Activated naive CD8-positive, alpha-beta T cell (primary cell): ENCODE measurements at regions not wholly inside any gene's neighbourhood (a gene's known extent, or its start where the extent isn't known, plus 50 kb on each side); places are given as distances from the start of the nearest gene placed in this dataset.
"Not testable (repeated sequence)": the region's sequence is repeated elsewhere in the genome, so short reads cannot be mapped to it uniquely, and the experiment has no call there.

ENCODE experiments used
- H3K27ac Mint-ChIP-seq: one replicate; pipeline ENCODE4 v1.8.0; 2021; ENCODE audit warnings: mixed read lengths
- H3K27me3 Mint-ChIP-seq: one replicate; pipeline ENCODE4 v1.8.0; 2021; ENCODE audit warnings: mixed read lengths
- H3K36me3 Mint-ChIP-seq: one replicate; pipeline ENCODE4 v1.8.0; 2021; ENCODE audit warnings: mixed read lengths
- H3K4me1 Mint-ChIP-seq: one replicate; pipeline ENCODE4 v1.8.0; 2021; ENCODE audit warnings: low read depth, mixed read lengths
- H3K4me3 Mint-ChIP-seq: one replicate; pipeline ENCODE4 v1.8.0; 2021; ENCODE audit warnings: mild to moderate bottlenecking, mixed read lengths
- H3K9me3 Mint-ChIP-seq: one replicate; pipeline ENCODE4 v1.8.0; 2021; ENCODE audit warnings: low read depth, mixed read lengths

- no peaks in the 10 kb centered on the region for H3K9me3 Mint-ChIP-seq
- H3K27me3 Mint-ChIP-seq = no peaks in the 10 kb centered on the region
- H3K36me3 Mint-ChIP-seq = no peaks in the 10 kb centered on the region
- H3K4me3 Mint-ChIP-seq = no peak overlapping the region
- H3K4me1 Mint-ChIP-seq = peaks cover 6% of the 10 kb centered on the region
- H3K27ac Mint-ChIP-seq = no peak overlapping the region
These were observed 481.0 kb downstream of the EIPR1 start for GRCh38 chr2:2896643-2897042.

- no peaks in the 10 kb centered on the region for H3K9me3 Mint-ChIP-seq
- H3K27me3 Mint-ChIP-seq = no peaks in the 10 kb centered on the region
- H3K4me1 Mint-ChIP-seq = no peaks in the 10 kb centered on the region
- no peak overlapping the region for H3K4me3 Mint-ChIP-seq
- H3K27ac Mint-ChIP-seq = no peak overlapping the region
- no peaks in the 10 kb centered on the region for H3K36me3 Mint-ChIP-seq
These were observed 481.6 kb downstream of the EIPR1 start for GRCh38 chr2:2896011-2896410.

GRCh38 chr2:2894011-2894410 lies 483.6 kb downstream of the EIPR1 start:
- not testable (repeated sequence) for H3K27me3 Mint-ChIP-seq, H3K9me3 Mint-ChIP-seq, H3K36me3 Mint-ChIP-seq, H3K4me1 Mint-ChIP-seq, H3K27ac Mint-ChIP-seq, H3K4me3 Mint-ChIP-seq

- Mint-ChIP-seq H3K27me3 (no peaks in the 10 kb centered on the region), H3K27ac (no peak overlapping the region), H3K9me3 (no peaks in the 10 kb centered on the region), H3K4me1 (no peaks in the 10 kb centered on the region), H3K36me3 (no peaks in the 10 kb centered on the region), H3K4me3 (no peak overlapping the region)
These were observed 484.7 kb downstream of the EIPR1 start for GRCh38 chr2:2892892-2893291.

- no peaks in the 10 kb centered on the region for H3K4me1 Mint-ChIP-seq
- H3K4me3 Mint-ChIP-seq = no peak overlapping the region
- H3K27ac Mint-ChIP-seq = no peak overlapping the region
- H3K27me3 Mint-ChIP-seq = no peaks in the 10 kb centered on the region
- H3K36me3 Mint-ChIP-seq = no peaks in the 10 kb centered on the region
- H3K9me3 Mint-ChIP-seq = no peaks in the 10 kb centered on the region
These were observed 485.2 kb downstream of the EIPR1 start for GRCh38 chr2:2892378-2892777.

- Mint-ChIP-seq H3K4me3 (no peak overlapping the region), H3K27ac (no peak overlapping the region), H3K4me1 (no peaks in the 10 kb centered on the region), H3K36me3 (no peaks in the 10 kb centered on the region), H3K27me3 (peaks cover 2% of the 10 kb centered on the region), H3K9me3 (no peaks in the 10 kb centered on the region)
These were observed 486.7 kb downstream of the EIPR1 start for GRCh38 chr2:2890901-2891300.

- Mint-ChIP-seq H3K27ac (no peak overlapping the region), H3K36me3 (no peaks in the 10 kb centered on the region), H3K4me3 (no peak overlapping the region), H3K27me3 (peaks cover 2% of the 10 kb centered on the region), H3K4me1 (no peaks in the 10 kb centered on the region), H3K9me3 (no peaks in the 10 kb centered on the region)
These were observed 487.4 kb downstream of the EIPR1 start for GRCh38 chr2:2890246-2890645.

GRCh38 chr2:2889646-2890045 lies 488.0 kb downstream of the EIPR1 start:
- peaks cover 2% of the 10 kb centered on the region for H3K27me3 Mint-ChIP-seq
- H3K9me3 Mint-ChIP-seq = no peaks in the 10 kb centered on the region
- no peak overlapping the region for H3K4me3 Mint-ChIP-seq

GRCh38 chr2:2889141-2889540 lies 488.5 kb downstream of the EIPR1 start:
- Mint-ChIP-seq H3K36me3 (no peaks in the 10 kb centered on the region), H3K27ac (no peak overlapping the region), H3K4me3 (no peak overlapping the region), H3K4me1 (no peaks in the 10 kb centered on the region), H3K9me3 (no peaks in the 10 kb centered on the region), H3K27me3 (peaks cover 2% of the 10 kb centered on the region)

More at GRCh38 chr2:2889646-2890045, 488.0 kb downstream of the EIPR1 start:
- Mint-ChIP-seq H3K27ac (no peak overlapping the region), H3K4me1 (no peaks in the 10 kb centered on the region), H3K36me3 (no peaks in the 10 kb centered on the region)

GRCh38 chr2:2887772-2888387 lies 489.7 kb downstream of the EIPR1 start:
- H3K4me3 Mint-ChIP-seq = no peak overlapping the region
- H3K36me3 Mint-ChIP-seq = no peaks in the 10 kb centered on the region
- peaks cover 2% of the 10 kb centered on the region for H3K27me3 Mint-ChIP-seq
- no peak overlapping the region for H3K27ac Mint-ChIP-seq
- no peaks in the 10 kb centered on the region for H3K9me3 Mint-ChIP-seq
- no peaks in the 10 kb centered on the region for H3K4me1 Mint-ChIP-seq

- Mint-ChIP-seq H3K27ac (no peak overlapping the region), H3K9me3 (no peaks in the 10 kb centered on the region), H3K36me3 (no peaks in the 10 kb centered on the region), H3K4me3 (no peak overlapping the region), H3K27me3 (peaks cover 2% of the 10 kb centered on the region), H3K4me1 (no peaks in the 10 kb centered on the region)
These were observed 490.7 kb downstream of the EIPR1 start for GRCh38 chr2:2886922-2887321.

- no peaks in the 10 kb centered on the region for H3K4me1 Mint-ChIP-seq
- no peaks in the 10 kb centered on the region for H3K27me3 Mint-ChIP-seq
- no peak overlapping the region for H3K27ac Mint-ChIP-seq
- H3K9me3 Mint-ChIP-seq = no peaks in the 10 kb centered on the region
- H3K36me3 Mint-ChIP-seq = no peaks in the 10 kb centered on the region
- no peak overlapping the region for H3K4me3 Mint-ChIP-seq
These were observed 496.1 kb downstream of the EIPR1 start for GRCh38 chr2:2881499-2881898.

- no peaks in the 10 kb centered on the region for H3K9me3 Mint-ChIP-seq
- H3K27ac Mint-ChIP-seq = no peak overlapping the region
- no peaks in the 10 kb centered on the region for H3K36me3 Mint-ChIP-seq
- no peaks in the 10 kb centered on the region for H3K27me3 Mint-ChIP-seq
- no peak overlapping the region for H3K4me3 Mint-ChIP-seq
- H3K4me1 Mint-ChIP-seq = no peaks in the 10 kb centered on the region
These were observed 496.7 kb downstream of the EIPR1 start for GRCh38 chr2:2880938-2881337.

- Mint-ChIP-seq H3K4me1 (no peaks in the 10 kb centered on the region), H3K36me3 (no peaks in the 10 kb centered on the region), H3K27me3 (no peaks in the 10 kb centered on the region), H3K9me3 (no peaks in the 10 kb centered on the region), H3K27ac (no peak overlapping the region), H3K4me3 (no peak overlapping the region)
These were observed 497.8 kb downstream of the EIPR1 start for GRCh38 chr2:2879781-2880180.

- Mint-ChIP-seq H3K4me3 (no peak overlapping the region), H3K36me3 (no peaks in the 10 kb centered on the region), H3K4me1 (no peaks in the 10 kb centered on the region), H3K27me3 (no peaks in the 10 kb centered on the region), H3K27ac (no peak overlapping the region), H3K9me3 (no peaks in the 10 kb centered on the region)
These were observed 498.5 kb downstream of the EIPR1 start for GRCh38 chr2:2879071-2879470.

- Mint-ChIP-seq H3K4me1 (no peaks in the 10 kb centered on the region), H3K27me3 (no peaks in the 10 kb centered on the region), H3K27ac (no peak overlapping the region), H3K9me3 (no peaks in the 10 kb centered on the region), H3K36me3 (no peaks in the 10 kb centered on the region), H3K4me3 (no peak overlapping the region)
These were observed 500.2 kb downstream of the EIPR1 start for GRCh38 chr2:2877427-2877826.
